ENCODE measurements at regions not wholly inside any gene's neighbourhood (a gene's known extent, or its start where the extent isn't known, plus 50 kb on each side); places are given as distances from the start of the nearest gene placed in this dataset.

DNA sequence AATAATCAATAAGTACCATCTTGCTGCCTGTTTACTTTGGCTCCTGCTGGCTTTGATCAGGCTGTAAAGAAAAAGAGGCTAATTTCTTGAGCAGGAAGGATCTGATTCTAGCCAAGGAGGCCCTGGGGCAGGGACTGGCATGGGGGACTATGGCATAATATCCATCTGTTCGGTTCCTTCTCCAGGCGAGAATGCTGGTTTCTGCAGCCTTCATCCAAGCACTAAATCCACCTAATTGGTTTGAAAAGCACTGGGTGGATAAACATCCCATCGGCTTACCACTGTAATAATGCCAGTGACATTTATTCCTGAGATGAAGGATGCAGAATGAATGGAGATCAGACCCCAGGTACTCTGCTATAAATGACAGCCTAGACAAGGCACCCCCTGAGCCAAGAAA, 180.0 kb upstream of the ASIC2 start:
- TF ChIP-seq EP300 (IDR thresholded peaks at IDR 0.05) = no peak
- no peak for TF ChIP-seq POLR2A (IDR thresholded peaks at IDR 0.05)
- TF ChIP-seq, protein P1, sequence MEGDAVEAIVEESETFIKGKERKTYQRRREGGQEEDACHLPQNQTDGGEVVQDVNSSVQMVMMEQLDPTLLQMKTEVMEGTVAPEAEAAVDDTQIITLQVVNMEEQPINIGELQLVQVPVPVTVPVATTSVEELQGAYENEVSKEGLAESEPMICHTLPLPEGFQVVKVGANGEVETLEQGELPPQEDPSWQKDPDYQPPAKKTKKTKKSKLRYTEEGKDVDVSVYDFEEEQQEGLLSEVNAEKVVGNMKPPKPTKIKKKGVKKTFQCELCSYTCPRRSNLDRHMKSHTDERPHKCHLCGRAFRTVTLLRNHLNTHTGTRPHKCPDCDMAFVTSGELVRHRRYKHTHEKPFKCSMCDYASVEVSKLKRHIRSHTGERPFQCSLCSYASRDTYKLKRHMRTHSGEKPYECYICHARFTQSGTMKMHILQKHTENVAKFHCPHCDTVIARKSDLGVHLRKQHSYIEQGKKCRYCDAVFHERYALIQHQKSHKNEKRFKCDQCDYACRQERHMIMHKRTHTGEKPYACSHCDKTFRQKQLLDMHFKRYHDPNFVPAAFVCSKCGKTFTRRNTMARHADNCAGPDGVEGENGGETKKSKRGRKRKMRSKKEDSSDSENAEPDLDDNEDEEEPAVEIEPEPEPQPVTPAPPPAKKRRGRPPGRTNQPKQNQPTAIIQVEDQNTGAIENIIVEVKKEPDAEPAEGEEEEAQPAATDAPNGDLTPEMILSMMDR (IDR thresholded peaks at IDR 0.05) = no peak
- no peak for TF ChIP-seq POLR2AphosphoS5 (IDR thresholded peaks at IDR 0.05)
- 71 to 87% methylated on average over 3 of the region's 3 CpGs for WGBS, 2 donors (ENCODE audit: low coverage in 1 of 2)

GRCh38 chr17:33474789-33475188, 181.7 kb upstream of the ASIC2 start:
- TF ChIP-seq EP300 (IDR thresholded peaks at IDR 0.05) (no peak), POLR2A (IDR thresholded peaks at IDR 0.05) (no peak)
- ATAC-seq = no peak
- H3K27me3 ChIP-seq = peaks cover 19% of the 10 kb centered on the region
- no peak overlapping the region for H3K4me3 ChIP-seq
- 58 to 83% methylated on average over 2 to 5 of the region's 5 CpGs for WGBS, 2 donors (ENCODE audit: low coverage in 1 of 2)
- H3K36me3 ChIP-seq = no peaks in the 10 kb centered on the region
- H3K27ac ChIP-seq = no peak overlapping the region
- no peaks in the 10 kb centered on the region for H3K4me1 ChIP-seq
- no peaks in the 10 kb centered on the region for H3K9me3 ChIP-seq

More for the DNA sequence above, 180.0 kb upstream of the ASIC2 start:
- H3K9me3 ChIP-seq = no peaks in the 10 kb centered on the region
- no peak overlapping the region for H3K4me3 ChIP-seq
- no peaks in the 10 kb centered on the region for H3K4me1 ChIP-seq
- H3K27ac ChIP-seq = no peak overlapping the region
- ATAC-seq = no peak
- H3K36me3 ChIP-seq = no peaks in the 10 kb centered on the region
- peaks cover 15% of the 10 kb centered on the region for H3K27me3 ChIP-seq

DNA sequence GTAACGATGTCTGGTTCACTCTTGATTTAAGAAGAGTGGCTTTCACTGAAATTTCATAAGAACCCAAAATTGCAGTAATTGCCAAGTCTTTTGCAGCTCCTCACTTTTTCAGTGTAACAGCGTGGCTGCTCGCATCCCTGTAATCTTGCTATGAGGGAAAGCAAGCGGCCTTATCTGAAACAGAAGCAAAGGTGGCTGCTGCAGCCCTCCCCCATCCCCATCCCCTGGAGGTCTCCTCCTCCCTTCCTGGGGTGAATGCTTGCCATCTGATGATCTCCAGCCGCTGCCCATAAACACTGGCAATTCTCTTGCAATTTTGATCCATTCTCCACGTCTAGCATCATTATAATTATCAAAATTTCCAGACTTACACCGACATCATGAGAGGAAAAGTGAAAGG, 182.5 kb upstream of the ASIC2 start:
- WGBS, 2 donors (ENCODE audit: low coverage in 1 of 2) = 38 to 59% methylated on average over 2 to 6 of the region's 7 CpGs
- H3K36me3 ChIP-seq = no peaks in the 10 kb centered on the region
- H3K27me3 ChIP-seq = peaks cover 19% of the 10 kb centered on the region
- ATAC-seq = no peak
- H3K4me1 ChIP-seq = no peaks in the 10 kb centered on the region
- no peaks in the 10 kb centered on the region for H3K9me3 ChIP-seq
- TF ChIP-seq, protein P1 (IDR thresholded peaks at IDR 0.05) = no peak
- TF ChIP-seq POLR2AphosphoS5 (IDR thresholded peaks at IDR 0.05) (no peak), EP300 (IDR thresholded peaks at IDR 0.05) (no peak), POLR2A (IDR thresholded peaks at IDR 0.05) (no peak)
- H3K27ac ChIP-seq = no peak overlapping the region
- no peak overlapping the region for H3K4me3 ChIP-seq

GRCh38 chr17:33481652-33482051, 188.6 kb upstream of the ASIC2 start:
- Histone ChIP-seq H3K36me3 (no peaks in the 10 kb centered on the region), H3K9me3 (no peaks in the 10 kb centered on the region), H3K27ac (no peak overlapping the region), H3K4me3 (no peak overlapping the region), H3K27me3 (peaks cover 18% of the 10 kb centered on the region), H3K4me1 (no peaks in the 10 kb centered on the region)
- ATAC-seq = no peak
- TF ChIP-seq POLR2AphosphoS5 (IDR thresholded peaks at IDR 0.05) (no peak), EP300 (IDR thresholded peaks at IDR 0.05) (no peak), POLR2A (IDR thresholded peaks at IDR 0.05) (no peak)
- TF ChIP-seq, protein P1 (IDR thresholded peaks at IDR 0.05) = no peak
- WGBS, 2 donors (ENCODE audit: low coverage in 1 of 2) = 78 to 88% methylated on average over 4 of the region's 4 CpGs

- Histone ChIP-seq H3K27me3 (peaks cover 13% of the 10 kb centered on the region), H3K27ac (no peak overlapping the region), H3K4me1 (no peaks in the 10 kb centered on the region), H3K9me3 (no peaks in the 10 kb centered on the region), H3K36me3 (no peaks in the 10 kb centered on the region), H3K4me3 (no peak overlapping the region)
- ATAC-seq = no peak
- TF ChIP-seq, protein P1 (IDR thresholded peaks at IDR 0.05) = no peak
- TF ChIP-seq POLR2AphosphoS5 (IDR thresholded peaks at IDR 0.05) = no peak
- no peak for TF ChIP-seq POLR2A (IDR thresholded peaks at IDR 0.05)
- no peak for TF ChIP-seq EP300 (IDR thresholded peaks at IDR 0.05)
- 40 to 82% methylated on average over 1 to 3 of the region's 4 CpGs for WGBS, 2 donors (ENCODE audit: low coverage in 1 of 2)
Observed at GRCh38 chr17:33482636-33483035, 189.5 kb upstream of the ASIC2 start.

Measured in gastroesophageal sphincter (tissue), 4 donors.